ENCODE measurements at regions not wholly inside any gene's neighbourhood (a gene's known extent, or its start where the extent isn't known, plus 50 kb on each side); places are given as distances from the start of the nearest gene placed in this dataset.
"Not testable (repeated sequence)": the region's sequence is repeated elsewhere in the genome, so short reads cannot be mapped to it uniquely, and the experiment has no call there.

DNA sequence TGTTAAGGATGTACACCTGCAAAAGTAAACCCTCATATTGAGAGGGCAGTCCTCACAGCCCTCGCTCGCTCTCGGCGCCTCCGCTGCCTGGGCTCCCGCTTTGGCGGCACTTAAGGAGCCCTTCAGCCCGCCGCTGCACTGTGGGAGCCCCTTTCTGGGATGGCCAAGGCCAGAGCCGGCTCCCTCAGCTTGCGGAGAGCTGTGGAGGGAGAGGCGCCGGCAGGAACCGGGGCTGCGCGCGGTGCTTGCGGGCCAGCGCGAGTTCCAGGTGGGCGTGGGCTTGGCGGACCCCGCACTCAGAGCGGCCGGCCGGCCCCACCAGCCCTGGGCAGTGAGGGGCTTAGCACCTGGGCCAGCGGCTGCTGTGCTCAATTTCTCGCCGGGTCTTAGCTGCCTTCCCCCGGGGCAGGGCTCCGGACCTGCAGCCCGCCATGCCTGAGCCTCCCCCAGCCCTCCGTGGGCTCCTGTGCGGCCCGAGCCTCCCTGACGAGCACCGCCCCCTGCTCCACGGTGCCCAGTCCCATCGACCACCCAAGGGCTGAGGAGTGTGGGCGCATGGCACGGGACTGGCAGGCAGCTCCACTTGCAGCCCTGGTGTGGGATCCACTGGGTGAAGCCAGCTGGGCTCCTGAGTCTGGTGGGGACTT, 259.4 kb downstream of the KTN1 start:
- TF ChIP-seq, protein P1, sequence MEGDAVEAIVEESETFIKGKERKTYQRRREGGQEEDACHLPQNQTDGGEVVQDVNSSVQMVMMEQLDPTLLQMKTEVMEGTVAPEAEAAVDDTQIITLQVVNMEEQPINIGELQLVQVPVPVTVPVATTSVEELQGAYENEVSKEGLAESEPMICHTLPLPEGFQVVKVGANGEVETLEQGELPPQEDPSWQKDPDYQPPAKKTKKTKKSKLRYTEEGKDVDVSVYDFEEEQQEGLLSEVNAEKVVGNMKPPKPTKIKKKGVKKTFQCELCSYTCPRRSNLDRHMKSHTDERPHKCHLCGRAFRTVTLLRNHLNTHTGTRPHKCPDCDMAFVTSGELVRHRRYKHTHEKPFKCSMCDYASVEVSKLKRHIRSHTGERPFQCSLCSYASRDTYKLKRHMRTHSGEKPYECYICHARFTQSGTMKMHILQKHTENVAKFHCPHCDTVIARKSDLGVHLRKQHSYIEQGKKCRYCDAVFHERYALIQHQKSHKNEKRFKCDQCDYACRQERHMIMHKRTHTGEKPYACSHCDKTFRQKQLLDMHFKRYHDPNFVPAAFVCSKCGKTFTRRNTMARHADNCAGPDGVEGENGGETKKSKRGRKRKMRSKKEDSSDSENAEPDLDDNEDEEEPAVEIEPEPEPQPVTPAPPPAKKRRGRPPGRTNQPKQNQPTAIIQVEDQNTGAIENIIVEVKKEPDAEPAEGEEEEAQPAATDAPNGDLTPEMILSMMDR (conservative IDR thresholded peaks at IDR 0.05; ENCODE audit: low read depth, low read length), result not testable (repeated sequence)
- TF ChIP-seq EZH2 (IDR thresholded peaks at IDR 0.05; ENCODE audit: borderline replicate concordance, low read depth, low read length, poor library complexity, severe bottlenecking), result not testable (repeated sequence)
